ENCODE measurements at regions not wholly inside any gene's neighbourhood (a gene's known extent, or its start where the extent isn't known, plus 50 kb on each side); places are given as distances from the start of the nearest gene placed in this dataset.

- intact Hi-C loops (cut with DNase I), result no loop called here
- Histone ChIP-seq H3K9me3 (no peaks in the 10 kb centered on the region), H3K27me3 (no peaks in the 10 kb centered on the region), H3K27ac (replicated peaks in 1 of 4) (no peak overlapping the region), H3K4me3 (no peak overlapping the region), H3K36me3 (no peaks in the 10 kb centered on the region), H3K4me1 (no peaks in the 10 kb centered on the region)
- TF ChIP-seq EP300 (IDR thresholded peaks at IDR 0.05) (no peak), CTCF (IDR thresholded peaks at IDR 0.05) (no peak), POLR2A (IDR thresholded peaks at IDR 0.05; ENCODE audit: low read depth) (no peak), POLR2AphosphoS5 (IDR thresholded peaks at IDR 0.05) (no peak)
- WGBS, result 85% methylated on average over 5 of the region's 5 CpGs
- DNase-seq (ENCODE audit: extremely low spot score), result no peak
Observed at GRCh38 chr2:184031402-184032147, 566.8 kb upstream of the ZNF804A start.

- Histone ChIP-seq H3K27ac (replicated peaks in 1 of 4) (no peak overlapping the region), H3K9me3 (no peaks in the 10 kb centered on the region), H3K4me1 (no peaks in the 10 kb centered on the region), H3K36me3 (no peaks in the 10 kb centered on the region), H3K4me3 (no peak overlapping the region), H3K27me3 (no peaks in the 10 kb centered on the region)
- TF ChIP-seq POLR2AphosphoS5 (IDR thresholded peaks at IDR 0.05) (no peak), POLR2A (IDR thresholded peaks at IDR 0.05; ENCODE audit: low read depth) (no peak), CTCF (IDR thresholded peaks at IDR 0.05) (no peak), EP300 (IDR thresholded peaks at IDR 0.05) (no peak)
- DNase-seq (ENCODE audit: extremely low spot score), result no peak
- WGBS, result 37% methylated on average over 4 of the region's 4 CpGs
- intact Hi-C loops (cut with DNase I), result no loop called here
Observed at GRCh38 chr2:184032983-184033382, 565.3 kb upstream of the ZNF804A start.

GRCh38 chr2:184037273-184037672, 561.1 kb upstream of the ZNF804A start:
- Histone ChIP-seq H3K27ac (replicated peaks in 1 of 4) (no peak overlapping the region), H3K4me1 (no peaks in the 10 kb centered on the region), H3K4me3 (no peak overlapping the region), H3K9me3 (no peaks in the 10 kb centered on the region), H3K27me3 (no peaks in the 10 kb centered on the region), H3K36me3 (no peaks in the 10 kb centered on the region)
- TF ChIP-seq POLR2AphosphoS5 (IDR thresholded peaks at IDR 0.05), result no peak
- no peak for TF ChIP-seq EP300 (IDR thresholded peaks at IDR 0.05)
- no peak for TF ChIP-seq POLR2A (IDR thresholded peaks at IDR 0.05; ENCODE audit: low read depth)
- no peak for TF ChIP-seq CTCF (IDR thresholded peaks at IDR 0.05)
- intact Hi-C loops (cut with DNase I), result no loop called here
- DNase-seq (ENCODE audit: extremely low spot score), result no peak
- 75% methylated on average over 3 of the region's 3 CpGs for WGBS

GRCh38 chr2:184039493-184039892, 558.8 kb upstream of the ZNF804A start:
- Histone ChIP-seq H3K4me3 (no peak overlapping the region), H3K27ac (replicated peaks in 1 of 4) (no peak overlapping the region), H3K36me3 (no peaks in the 10 kb centered on the region), H3K4me1 (no peaks in the 10 kb centered on the region), H3K9me3 (no peaks in the 10 kb centered on the region), H3K27me3 (no peaks in the 10 kb centered on the region)
- no peak for DNase-seq (ENCODE audit: extremely low spot score)
- 80% methylated on average over 3 of the region's 3 CpGs for WGBS
- TF ChIP-seq CTCF (IDR thresholded peaks at IDR 0.05) (no peak), POLR2AphosphoS5 (IDR thresholded peaks at IDR 0.05) (no peak), EP300 (IDR thresholded peaks at IDR 0.05) (no peak), POLR2A (IDR thresholded peaks at IDR 0.05; ENCODE audit: low read depth) (no peak)
- intact Hi-C loops (cut with DNase I), result no loop called here

- H3K27me3 ChIP-seq, result no peaks in the 10 kb centered on the region
- no peak overlapping the region for H3K4me3 ChIP-seq
- no peak for DNase-seq (ENCODE audit: extremely low spot score)
- H3K36me3 ChIP-seq, result no peaks in the 10 kb centered on the region
- TF ChIP-seq EP300 (IDR thresholded peaks at IDR 0.05) (no peak), POLR2A (IDR thresholded peaks at IDR 0.05; ENCODE audit: low read depth) (no peak), POLR2AphosphoS5 (IDR thresholded peaks at IDR 0.05) (no peak), CTCF (IDR thresholded peaks at IDR 0.05) (no peak)
- no peaks in the 10 kb centered on the region for H3K9me3 ChIP-seq
- intact Hi-C loops (cut with DNase I), result no loop called here
- no peaks in the 10 kb centered on the region for H3K4me1 ChIP-seq
- 74% methylated on average over 1 of the region's 1 CpG for WGBS
- no peak overlapping the region for H3K27ac ChIP-seq (replicated peaks in 1 of 4)
Observed at GRCh38 chr2:184040230-184040629, 558.1 kb upstream of the ZNF804A start.

All from esophagus muscularis mucosa (tissue), 4 donors.